ENCODE measurements at regions not wholly inside any gene's neighbourhood (a gene's known extent, or its start where the extent isn't known, plus 50 kb on each side); places are given as distances from the start of the nearest gene placed in this dataset.

DNA sequence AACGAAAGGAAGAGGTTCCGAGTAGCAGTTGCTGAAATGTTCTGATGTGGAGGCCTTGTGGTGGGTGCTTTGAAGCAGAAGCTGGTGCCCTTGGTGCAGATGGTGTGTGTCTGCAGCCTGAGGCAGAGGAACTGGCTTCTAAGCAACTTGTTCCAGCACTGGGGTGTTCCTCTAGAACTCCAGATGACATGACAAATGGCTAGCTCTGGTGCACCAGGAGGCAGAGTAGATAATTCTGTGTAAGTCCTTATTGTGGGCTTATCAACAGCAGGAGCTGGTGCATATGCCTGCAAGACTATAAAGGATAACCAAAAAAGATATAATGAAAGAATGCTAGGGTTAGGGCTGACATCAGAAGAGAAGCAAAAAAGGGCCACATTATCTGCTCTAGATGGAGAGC, 76.5 kb downstream of the ARL5B start:
- H3K4me3 ChIP-seq (replicated peaks; ENCODE audit: low read depth, low read length), result no peak overlapping the region
- DNase-seq (ENCODE audit: low read depth), result no peak
- TF ChIP-seq, protein P1, sequence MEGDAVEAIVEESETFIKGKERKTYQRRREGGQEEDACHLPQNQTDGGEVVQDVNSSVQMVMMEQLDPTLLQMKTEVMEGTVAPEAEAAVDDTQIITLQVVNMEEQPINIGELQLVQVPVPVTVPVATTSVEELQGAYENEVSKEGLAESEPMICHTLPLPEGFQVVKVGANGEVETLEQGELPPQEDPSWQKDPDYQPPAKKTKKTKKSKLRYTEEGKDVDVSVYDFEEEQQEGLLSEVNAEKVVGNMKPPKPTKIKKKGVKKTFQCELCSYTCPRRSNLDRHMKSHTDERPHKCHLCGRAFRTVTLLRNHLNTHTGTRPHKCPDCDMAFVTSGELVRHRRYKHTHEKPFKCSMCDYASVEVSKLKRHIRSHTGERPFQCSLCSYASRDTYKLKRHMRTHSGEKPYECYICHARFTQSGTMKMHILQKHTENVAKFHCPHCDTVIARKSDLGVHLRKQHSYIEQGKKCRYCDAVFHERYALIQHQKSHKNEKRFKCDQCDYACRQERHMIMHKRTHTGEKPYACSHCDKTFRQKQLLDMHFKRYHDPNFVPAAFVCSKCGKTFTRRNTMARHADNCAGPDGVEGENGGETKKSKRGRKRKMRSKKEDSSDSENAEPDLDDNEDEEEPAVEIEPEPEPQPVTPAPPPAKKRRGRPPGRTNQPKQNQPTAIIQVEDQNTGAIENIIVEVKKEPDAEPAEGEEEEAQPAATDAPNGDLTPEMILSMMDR (IDR thresholded peaks at IDR 0.05; ENCODE audit: low read length, missing control alignments), result no peak

DNA sequence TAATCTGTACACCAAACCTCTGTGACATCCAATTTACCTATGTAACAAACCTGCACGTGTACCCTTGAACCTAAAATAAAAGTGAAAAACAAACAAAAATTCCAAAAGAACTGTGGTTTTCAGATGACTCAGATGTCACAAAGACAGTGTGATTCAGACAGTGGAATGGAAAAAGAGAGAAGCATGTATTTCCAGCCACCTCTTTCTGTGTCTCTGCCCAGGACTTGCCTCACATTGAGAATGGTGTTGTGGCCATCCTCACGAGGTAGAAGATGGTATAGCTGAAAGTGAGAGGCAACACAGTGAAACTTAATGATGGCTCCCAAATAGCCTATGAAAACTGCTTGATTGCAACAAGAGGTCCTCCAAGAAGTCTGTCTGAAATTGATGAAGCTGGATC, 78.0 kb downstream of the ARL5B start:
- no peak overlapping the region for H3K4me3 ChIP-seq (replicated peaks; ENCODE audit: low read depth, low read length)
- TF ChIP-seq, protein P1 (IDR thresholded peaks at IDR 0.05; ENCODE audit: low read length, missing control alignments), result no peak
- DNase-seq (ENCODE audit: low read depth), result no peak

GRCh38 chr10:18737841-18738240, 78.6 kb downstream of the ARL5B start:
- TF ChIP-seq, protein P1 (IDR thresholded peaks at IDR 0.05; ENCODE audit: low read length, missing control alignments), result no peak
- DNase-seq (ENCODE audit: low read depth), result no peak
- no peak overlapping the region for H3K4me3 ChIP-seq (replicated peaks; ENCODE audit: low read depth, low read length)

DNA sequence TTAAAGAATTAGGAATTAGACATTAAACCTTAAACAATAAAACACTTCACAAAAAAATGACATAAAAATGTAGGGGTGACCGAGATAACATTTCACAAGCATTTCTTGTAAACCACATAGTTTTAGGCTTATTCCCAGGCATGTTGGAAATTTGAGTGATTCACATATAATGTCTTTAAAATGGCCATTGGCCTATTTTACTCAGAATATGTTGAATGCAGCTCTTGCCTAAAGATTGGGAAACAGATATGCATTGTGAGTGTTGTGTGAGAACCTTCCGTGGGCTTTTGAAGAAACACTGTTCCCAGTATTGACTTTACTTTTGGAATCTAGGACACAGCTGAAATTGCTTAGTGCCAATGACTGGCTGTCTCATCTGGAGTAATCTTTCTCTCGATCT, 79.6 kb downstream of the ARL5B start:
- no peak overlapping the region for H3K4me3 ChIP-seq (replicated peaks; ENCODE audit: low read depth, low read length)
- DNase-seq (ENCODE audit: low read depth), result no peak
- TF ChIP-seq, protein P1 (IDR thresholded peaks at IDR 0.05; ENCODE audit: low read length, missing control alignments), result no peak

DNA sequence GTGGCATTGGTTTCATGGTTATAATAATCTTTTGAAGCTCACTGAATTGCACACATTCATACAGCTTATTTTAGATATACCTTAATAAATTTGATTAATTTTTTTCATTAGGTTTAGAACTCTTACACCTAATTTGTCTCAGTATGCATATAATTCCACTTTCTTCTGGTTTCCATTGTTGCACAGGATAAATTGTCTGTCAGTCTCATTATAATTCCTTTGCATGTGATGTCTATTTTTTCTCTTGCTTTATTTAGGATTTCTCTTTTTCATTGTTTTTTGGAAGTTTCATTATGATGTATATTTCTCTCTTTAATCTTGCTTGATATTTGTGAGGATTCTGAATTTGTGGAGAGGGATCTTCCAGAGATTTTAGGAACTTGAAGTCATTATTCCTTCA, 84.7 kb downstream of the ARL5B start:
- H3K4me3 ChIP-seq (replicated peaks; ENCODE audit: low read depth, low read length), result no peak overlapping the region
- no peak for DNase-seq (ENCODE audit: low read depth)
- TF ChIP-seq, protein P1 (IDR thresholded peaks at IDR 0.05; ENCODE audit: low read length, missing control alignments), result no peak

- TF ChIP-seq, protein P1 (IDR thresholded peaks at IDR 0.05; ENCODE audit: low read length, missing control alignments), result no peak
These were observed 94.2 kb downstream of the ARL5B start for GRCh38 chr10:18753312-18753895.

DNA sequence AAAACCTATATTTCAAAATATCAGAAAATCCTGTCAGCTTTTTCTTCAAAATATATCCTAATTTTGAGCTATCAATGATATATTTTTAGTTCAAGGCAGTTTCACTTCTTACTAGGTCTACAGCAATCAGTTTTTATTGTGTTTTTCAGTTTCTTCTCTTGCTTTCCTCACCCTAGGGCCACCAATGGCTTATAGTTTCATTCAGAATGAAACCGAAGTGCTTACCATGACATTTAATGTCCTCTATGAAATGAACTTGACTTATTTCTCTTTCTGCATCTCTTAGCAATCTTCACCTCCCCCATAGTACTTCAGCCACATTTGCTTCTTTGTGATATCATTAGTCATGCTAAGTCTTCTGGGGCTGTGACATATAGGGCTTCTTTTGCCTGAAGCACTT, 100.3 kb downstream of the ARL5B start:
- no peak for DNase-seq (ENCODE audit: low read depth)
- no peak overlapping the region for H3K4me3 ChIP-seq (replicated peaks; ENCODE audit: low read depth, low read length)
- TF ChIP-seq, protein P1 (IDR thresholded peaks at IDR 0.05; ENCODE audit: low read length, missing control alignments), result no peak

More at GRCh38 chr10:18753312-18753895, 94.2 kb downstream of the ARL5B start:
- H3K4me3 ChIP-seq (replicated peaks; ENCODE audit: low read depth, low read length), result no peak overlapping the region
- DNase-seq (ENCODE audit: low read depth), result no peak
